ENCODE measurements at regions not wholly inside any gene's neighbourhood (a gene's known extent, or its start where the extent isn't known, plus 50 kb on each side); places are given as distances from the start of the nearest gene placed in this dataset.
A peak's percentile ranks its signal among the peaks of the same experiment; 100 is the strongest.

DNA sequence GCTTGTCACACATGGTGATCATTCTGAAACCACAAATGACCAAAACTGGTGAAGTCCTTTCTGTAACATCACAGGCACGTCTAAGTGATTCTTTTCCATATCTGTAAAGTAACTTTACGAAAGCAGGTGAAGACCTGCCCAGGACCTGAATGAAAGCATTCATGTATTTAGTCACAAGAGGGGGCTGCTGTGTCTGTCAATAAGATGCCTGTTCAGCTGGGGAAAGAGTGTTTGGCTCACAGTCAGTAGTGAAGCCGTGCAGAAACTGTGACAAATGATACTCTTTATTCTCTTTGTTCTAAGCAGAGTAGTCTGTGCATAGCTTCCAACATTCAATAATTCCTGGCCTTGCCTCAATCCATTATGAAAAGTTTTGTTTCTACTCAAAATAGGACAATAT, 373.5 kb upstream of the OR4E1 start:
- peak; percentile 30 for DNase-seq (ENCODE audit: low read depth)

DNA sequence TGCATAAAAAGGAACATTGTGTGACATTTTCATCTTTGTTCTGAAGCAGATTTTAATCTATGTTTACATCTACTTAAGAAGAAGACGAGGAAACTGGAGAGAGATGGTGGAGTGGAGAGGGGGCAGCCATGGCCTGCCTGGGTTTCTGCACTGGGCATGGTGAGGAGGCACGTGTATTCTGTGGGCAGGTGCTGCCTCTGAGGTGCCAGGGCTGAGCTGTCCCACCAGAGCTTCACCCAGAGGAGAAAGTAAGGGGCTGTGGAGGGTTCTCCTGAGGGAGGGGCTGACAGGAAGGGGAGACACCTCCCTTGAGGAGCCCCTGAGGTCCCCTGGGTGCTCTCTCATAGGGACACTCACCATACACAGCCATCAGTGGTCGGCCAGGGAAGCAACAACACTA, 372.4 kb upstream of the OR4E1 start:
- no peak for DNase-seq (ENCODE audit: low read depth)

DNA sequence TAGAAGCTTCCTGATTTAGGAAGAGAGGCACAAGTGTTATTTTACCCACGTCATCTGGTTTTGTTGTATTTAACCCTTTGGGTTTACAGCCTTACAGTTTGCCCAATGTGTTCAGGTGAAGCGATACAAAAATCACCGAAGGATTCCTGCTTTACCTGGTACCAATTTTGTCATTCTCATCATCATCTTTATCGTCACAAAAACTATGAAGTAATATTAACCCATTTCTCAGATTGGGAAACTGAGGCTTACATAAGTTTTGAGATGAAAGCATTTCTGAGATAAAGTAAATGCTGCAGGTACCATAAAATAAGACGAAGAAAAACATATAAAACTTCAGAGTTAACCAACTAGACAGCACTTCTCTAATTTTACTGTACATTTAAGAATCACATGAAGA, 370.6 kb upstream of the OR4E1 start:
- no peak for DNase-seq (ENCODE audit: low read depth)

DNA sequence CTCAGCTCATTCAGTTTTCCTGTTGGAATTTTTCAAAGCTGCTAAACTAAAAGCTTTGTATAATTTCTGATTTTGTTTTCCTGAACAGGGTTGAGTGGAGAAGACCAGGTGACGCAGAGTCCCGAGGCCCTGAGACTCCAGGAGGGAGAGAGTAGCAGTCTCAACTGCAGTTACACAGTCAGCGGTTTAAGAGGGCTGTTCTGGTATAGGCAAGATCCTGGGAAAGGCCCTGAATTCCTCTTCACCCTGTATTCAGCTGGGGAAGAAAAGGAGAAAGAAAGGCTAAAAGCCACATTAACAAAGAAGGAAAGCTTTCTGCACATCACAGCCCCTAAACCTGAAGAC, 367.1 kb upstream of the OR4E1 start:
- DNase-seq (ENCODE audit: low read depth), result no peak

DNA sequence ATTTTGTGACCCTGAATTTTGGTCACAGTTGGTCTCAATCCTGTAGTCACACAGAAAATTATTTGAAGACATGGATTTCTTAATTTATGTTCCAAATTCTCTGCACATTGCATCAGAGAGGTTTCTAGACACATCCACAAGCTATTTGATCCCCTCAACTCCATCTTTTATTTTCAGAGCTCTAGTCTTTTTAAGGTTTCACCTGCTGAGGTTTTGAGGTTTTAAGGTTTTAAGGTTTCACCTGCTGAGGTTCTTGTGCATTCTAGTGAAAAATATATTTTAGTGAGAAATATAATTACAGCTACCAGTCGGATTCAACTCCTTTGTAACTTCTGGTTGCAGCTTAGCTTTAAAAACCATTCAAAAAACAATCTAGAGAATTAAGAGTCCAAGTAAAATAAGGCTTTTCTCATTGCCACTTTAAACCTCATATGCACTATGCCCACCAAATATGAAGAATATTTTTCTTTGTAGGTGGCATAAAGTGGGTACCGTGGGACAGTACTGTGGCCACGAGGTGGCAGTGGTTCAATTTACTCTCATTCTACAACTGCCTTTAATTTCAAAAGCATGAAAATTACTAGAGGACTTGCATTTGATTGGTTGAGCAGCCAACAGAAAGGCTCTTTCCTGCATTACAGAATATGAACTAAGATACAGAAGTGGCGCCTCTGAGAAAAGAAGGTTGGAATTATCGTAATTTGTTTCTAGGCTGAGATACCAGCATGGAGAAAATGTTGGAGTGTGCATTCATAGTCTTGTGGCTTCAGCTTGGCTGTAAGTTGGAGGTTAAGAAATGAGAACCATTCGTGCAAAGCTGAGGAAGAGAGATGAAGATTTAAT, 366.5 kb upstream of the OR4E1 start:
- peak; percentile 47 for DNase-seq (ENCODE audit: low read depth)

DNA sequence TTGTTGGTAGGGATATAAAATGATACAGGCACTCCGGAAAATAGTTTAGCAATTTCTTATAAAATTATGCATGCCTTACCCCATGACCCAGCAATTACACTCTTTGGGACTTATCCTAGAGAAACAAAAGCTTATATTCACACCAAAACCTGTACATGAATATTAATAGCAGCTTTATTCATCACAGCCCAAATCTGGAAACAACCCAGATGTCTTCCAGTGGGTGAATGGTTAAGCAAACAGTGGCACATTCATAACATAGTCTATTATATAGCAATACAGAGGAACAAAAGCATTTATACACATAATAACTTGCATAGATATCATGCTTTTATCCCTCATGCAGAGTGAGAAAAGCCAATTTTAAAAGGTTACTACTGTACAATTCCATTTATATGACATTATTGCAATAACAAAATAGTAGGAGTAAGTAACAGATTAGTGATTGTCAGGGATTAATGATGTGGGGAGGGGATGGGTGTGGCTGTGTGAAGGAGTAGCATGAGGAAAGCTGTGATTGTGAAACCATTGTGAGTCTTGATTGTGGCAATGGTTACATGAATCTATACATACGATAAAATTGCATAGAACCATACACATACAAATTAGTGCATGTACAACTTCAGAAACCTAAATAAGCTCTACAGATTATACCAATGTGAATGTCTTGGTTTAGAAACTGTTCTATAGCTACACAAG, 363.1 kb upstream of the OR4E1 start:
- no peak for DNase-seq (ENCODE audit: low read depth)

DNA sequence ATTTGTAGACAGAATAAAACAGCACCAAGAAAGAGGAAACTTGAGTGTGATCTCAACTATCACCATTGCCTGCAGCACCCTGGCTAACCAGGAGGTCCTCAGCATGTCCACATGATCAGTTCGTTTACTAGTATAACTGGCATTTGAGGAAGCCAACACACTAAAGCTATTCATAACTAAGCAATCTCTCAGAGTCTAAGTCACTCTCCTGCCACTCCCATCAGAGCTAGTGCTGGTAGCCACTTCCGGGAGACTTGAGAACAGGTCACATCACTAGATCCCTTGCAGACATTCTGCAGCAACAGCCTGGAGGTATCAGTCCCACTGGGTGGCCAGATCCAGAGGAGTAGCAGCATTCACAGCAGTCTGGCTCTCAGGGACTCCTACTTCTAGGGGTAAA, 352.9 kb upstream of the OR4E1 start:
- DNase-seq (ENCODE audit: low read depth), result peak; percentile 33

DNA sequence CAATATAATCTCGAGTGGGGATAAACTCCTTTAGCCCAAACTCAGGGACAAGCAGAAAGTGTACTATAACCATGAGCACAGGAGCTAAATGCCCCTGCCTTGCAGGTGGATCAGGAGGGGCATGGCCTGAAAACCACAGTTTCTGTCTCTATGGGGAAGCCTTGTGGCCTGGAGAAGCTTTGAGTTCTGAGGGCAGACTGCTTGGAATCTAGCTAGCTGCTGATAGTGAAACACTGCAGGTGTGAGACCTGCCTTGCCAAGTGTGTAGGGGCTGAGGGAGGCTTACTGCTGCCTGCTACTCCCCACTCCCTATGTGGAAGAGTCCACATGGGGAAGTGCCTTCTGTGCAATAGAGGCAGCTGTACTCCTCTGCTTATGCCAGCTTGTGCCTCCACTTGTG, 352.3 kb upstream of the OR4E1 start:
- DNase-seq (ENCODE audit: low read depth), result no peak

DNA sequence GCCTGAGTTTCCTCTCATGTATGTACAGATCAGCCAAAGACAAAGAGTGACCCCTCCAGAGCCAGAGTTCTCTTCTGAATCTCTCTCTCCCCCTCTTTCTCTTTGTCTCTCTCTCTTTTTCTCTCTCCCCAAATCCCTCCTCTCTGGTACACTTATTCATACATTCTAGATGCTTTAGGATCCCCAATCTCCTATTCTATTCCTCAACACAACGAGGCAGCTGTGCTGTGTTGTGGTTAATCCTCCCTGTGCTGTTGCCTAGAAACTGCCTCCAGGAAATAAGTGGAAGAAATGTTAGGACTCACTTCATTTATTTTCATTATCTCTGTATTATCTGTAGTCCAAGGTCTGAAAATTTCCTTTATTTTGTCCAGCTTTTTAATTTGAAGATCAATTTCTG, 350.5 kb upstream of the OR4E1 start:
- DNase-seq (ENCODE audit: low read depth), result no peak

DNA sequence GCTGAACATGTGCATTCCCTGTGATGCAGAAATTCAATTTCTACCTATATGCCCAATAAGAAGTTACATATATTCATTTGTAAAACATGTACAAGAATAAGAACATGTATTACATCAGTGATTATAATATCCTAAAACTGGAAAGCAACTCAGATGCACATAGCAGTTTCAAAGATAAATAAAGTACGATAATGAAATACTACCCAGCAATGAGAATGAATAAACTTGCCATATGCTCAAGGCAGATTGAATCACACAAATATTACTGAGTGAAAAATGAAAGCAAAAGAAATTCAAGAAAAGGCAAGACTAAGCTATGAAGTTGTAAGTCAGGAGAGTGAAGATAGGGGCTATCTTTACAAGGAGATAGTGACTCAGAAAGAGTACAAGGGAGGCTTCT, 345.3 kb upstream of the OR4E1 start:
- no peak for DNase-seq (ENCODE audit: low read depth)

DNA sequence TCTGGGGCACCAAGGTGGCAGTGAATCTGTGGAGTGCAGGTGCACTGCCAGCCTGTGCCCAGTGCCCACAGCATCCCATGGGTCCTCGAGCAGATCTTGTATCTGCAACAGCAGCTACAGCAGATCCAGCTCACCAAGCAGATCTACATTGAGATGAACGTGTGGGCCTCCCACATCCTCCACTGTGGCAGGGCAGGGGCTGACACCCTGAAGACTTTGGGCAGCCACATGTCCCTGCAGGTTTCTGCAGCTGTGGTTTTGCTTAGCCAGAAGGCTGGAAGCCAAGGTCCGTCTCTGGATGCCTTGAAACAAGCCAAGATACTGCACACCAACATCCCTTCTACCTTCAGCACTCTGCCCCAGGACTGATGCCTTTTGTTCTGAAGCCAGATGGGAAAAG, 338.8 kb upstream of the OR4E1 start:
- no peak for DNase-seq (ENCODE audit: low read depth)

DNA sequence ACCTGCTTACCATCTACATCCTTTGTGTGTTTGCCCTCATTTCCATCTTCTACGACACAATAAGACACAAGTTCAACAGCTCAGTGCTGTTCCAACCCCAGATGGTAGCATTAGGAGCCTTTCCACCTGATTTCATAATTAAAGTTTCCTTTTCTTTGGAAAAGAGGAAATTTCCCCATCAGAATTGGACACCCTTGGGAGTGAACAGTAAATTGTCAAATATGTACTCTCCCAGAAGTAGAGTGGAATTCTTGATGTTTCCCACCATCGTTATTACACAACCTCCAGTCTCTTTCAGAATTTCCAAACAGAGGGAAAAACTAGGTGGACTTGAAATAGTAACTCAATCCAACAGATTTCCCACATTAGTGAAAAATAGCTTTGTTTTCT, 337.6 kb upstream of the OR4E1 start:
- no peak for DNase-seq (ENCODE audit: low read depth)

DNA sequence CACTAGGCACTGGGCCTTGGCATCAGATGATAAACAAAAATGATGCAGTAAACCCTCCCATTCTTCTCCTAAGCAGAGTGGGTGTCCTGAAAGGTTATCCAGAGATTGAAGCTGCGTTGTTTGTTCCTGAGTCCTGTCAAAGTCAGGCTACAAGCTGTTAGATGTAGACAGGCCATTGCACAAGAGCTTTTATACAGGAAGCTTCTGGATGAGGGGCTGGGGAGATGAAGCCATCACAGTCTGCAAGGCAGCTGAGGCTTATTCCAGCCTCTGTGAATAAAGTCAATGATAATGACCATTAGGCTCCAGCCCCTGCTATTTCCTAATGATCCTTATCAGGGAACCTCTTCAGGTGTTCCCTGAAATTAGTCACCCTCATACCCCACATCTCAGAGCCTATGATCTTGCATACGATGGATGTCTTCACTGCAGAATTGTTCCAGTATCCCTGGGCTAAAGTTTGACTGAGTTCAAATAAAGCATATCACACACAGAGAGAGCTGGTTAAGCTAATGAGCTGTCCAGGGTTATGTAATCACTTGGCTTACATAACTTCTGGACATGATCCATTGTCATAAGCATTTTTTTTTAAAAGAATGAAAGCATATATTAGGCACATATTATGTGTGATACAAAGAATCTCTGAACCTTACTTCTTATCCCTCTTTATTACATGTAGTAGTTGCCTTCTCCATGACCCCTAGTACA, 337.1 kb upstream of the OR4E1 start:
- DNase-seq (ENCODE audit: low read depth), result no peak

DNA sequence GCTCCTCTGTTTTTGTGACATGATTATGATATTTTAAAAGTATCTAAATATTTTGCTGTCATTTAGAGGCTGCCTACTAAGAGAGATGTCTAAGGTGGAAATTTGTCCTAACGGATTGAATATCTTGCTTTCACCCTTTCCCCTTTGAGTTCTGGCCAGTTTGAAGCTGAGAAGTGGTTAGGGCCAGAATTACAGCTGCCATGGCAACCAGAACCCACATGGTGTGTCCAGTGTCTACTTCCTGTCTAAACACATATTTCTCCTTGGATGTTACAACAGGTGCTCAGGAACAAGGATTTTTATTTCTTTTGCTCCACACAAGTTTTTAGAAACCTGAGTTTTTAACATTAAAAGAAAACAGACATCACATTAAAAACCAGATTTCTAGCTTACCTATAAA, 335.1 kb upstream of the OR4E1 start:
- no peak for DNase-seq (ENCODE audit: low read depth)

DNA sequence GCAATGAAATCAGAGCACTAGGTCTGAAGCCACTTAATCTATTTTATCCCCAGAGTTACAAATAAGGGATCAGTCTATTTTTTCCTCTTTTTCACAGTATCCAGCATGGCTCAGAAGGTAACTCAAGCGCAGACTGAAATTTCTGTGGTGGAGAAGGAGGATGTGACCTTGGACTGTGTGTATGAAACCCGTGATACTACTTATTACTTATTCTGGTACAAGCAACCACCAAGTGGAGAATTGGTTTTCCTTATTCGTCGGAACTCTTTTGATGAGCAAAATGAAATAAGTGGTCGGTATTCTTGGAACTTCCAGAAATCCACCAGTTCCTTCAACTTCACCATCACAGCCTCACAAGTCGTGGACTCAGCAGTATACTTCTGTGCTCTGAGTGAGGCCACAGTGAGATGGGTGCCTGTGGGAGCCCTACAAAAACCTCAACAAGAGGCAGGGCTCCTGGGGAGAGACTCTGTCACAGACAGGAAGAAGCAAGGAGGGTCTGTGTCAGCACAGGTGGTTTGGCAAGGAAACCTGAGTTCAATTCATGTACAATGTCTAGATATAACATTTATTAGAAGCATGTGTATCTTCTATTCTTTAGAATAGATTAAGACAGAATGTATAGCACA, 334.3 kb upstream of the OR4E1 start:
- DNase-seq (ENCODE audit: low read depth), result no peak

DNA sequence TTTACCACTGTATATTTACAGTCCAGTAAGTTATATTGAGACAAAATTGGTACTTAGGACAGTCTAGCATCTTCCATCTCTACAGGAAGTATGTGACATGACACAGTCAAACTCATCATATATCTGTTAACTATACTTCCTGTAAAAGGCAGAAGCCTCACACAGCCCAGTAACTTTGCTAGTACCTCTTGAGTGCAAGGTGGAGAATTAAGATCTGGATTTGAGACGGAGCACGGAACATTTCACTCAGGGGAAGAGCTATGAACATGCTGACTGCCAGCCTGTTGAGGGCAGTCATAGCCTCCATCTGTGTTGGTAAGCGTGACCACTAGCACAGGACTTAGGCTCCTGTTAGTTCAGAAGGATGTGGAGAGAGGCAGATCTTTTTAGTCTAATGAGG, 333.7 kb upstream of the OR4E1 start:
- no peak for DNase-seq (ENCODE audit: low read depth)

DNA sequence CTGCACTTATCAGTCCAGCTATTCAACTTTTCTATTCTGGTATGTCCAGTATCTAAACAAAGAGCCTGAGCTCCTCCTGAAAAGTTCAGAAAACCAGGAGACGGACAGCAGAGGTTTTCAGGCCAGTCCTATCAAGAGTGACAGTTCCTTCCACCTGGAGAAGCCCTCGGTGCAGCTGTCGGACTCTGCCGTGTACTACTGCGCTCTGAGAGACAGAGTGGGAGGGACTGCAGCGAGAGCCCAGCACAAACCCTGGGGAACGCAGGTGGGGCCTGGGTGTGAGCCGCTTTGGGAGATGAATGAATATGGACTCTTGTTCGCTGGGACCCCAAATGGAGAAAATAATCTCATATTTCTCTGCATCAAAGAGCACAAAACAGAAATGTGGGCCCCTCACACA, 329.8 kb upstream of the OR4E1 start:
- peak; percentile 16 for DNase-seq (ENCODE audit: low read depth)

DNA sequence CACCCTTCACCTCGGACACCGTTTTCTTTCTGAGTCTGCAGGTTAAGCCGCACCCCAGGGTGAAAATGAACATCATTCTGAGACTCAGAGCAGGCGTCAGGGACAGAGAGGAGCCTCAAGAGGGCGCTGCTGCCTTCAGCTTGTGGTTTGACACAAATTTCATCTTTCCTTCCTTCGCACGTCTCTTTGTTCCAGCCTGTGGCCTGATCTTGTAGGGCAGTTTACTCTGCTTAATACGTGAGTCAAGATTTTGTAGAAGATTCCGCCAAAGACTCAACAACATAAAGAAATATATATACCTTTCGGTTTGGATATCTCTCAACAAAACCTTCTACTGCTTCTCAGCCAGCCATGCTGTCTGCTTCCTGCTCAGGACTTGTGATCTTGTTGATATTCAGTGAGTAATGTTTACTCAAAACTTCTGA, 329.3 kb upstream of the OR4E1 start:
- peak; percentile 71 for DNase-seq (ENCODE audit: low read depth)

DNA sequence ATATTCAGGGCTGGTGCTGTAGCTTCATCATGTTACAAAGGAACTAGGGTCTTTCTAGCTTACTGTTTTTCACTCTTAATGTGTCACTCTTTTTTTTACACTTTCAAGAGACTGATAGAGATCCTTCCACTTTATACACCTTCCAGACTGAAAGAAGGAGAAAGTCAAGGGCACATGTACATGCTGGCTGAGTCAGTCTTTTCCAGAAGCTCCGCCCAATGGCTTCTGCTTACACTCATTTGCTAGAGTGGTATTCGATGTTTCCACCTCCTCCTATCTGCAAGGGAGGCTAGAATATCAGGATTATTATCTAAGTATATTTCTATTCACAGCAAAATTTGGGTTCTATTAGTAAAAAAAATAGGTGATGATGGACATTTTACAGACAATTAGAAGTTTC, 325.8 kb upstream of the OR4E1 start:
- peak; percentile 19 for DNase-seq (ENCODE audit: low read depth)

DNA sequence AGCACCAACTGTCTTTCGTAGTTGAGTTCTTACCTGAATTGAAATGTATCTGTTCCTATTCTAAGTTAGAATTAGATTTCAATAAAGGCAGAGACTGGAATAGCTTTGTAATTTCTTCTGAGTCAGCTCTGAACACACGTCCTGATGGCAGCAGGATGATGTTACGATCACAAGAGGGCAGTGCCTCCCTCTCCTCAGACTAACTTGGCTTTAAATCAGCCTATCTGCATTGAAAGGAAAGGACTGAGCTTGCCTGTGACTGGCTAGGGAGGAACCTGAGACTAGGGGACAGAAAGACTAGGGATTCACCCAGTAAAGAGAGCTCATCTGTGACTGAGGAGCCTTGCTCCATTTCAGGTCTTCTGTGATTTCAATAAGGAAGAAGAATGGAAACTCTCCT, 323.7 kb upstream of the OR4E1 start:
- DNase-seq (ENCODE audit: low read depth), result peak; percentile 66

DNA sequence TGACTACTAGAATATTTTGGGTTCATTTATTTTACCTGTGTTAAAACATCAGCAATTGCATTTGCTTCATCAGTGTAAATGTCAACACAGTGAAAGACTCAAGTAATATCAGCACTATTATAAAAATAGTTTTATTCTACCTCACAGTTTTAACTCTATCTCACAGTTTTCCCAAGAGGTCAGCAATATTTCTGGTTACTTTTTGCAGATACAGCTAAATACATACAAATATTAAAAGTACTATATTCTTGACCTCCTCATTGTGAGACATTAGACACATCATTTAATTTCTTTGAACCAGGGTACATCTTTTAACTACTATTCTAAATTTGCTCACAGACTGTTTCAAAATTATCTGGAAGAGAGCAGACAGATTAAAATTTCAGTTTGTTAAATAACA, 321.7 kb upstream of the OR4E1 start:
- no peak for DNase-seq (ENCODE audit: low read depth)

DNA sequence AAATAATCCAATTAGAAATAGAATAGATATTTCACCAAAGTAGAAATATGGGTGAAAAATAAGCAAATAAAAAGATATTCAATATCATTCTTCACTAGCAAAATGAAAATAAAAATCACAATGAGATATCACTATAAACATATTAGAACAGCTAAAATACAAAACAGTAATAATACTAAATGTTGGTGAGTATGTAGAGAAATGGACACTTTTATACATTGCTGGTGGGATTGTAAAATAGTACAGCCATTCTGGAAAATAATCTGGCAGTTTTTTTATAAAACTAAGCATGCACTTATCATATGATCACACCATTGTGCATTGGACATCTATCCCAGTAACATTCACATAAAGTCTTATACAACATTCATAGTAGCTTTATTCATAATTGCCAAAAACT, 320.2 kb upstream of the OR4E1 start:
- DNase-seq (ENCODE audit: low read depth), result no peak

DNA sequence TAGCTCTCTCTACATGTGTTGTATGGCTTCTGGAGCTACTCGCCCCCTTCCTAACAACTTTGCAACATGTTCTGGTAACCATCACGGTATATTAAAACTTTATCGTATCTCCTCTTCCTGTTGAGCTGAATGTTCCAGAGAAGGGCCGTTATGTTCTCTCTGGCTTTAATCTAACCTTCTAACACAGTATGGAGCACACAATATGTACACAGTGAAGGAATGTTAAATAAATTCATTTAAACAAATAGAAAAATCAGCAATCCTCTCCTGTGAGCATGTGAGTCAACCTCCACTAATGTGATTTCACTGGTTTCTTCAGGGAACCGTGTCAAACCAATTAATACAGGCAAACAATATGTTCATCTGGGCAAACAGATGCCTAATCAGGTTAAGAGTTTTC, 319.5 kb upstream of the OR4E1 start:
- DNase-seq (ENCODE audit: low read depth), result no peak

Measured in Daoy (cell line).